ENCODE measurements at regions not wholly inside any gene's neighbourhood (a gene's known extent, or its start where the extent isn't known, plus 50 kb on each side); places are given as distances from the start of the nearest gene placed in this dataset.

DNA sequence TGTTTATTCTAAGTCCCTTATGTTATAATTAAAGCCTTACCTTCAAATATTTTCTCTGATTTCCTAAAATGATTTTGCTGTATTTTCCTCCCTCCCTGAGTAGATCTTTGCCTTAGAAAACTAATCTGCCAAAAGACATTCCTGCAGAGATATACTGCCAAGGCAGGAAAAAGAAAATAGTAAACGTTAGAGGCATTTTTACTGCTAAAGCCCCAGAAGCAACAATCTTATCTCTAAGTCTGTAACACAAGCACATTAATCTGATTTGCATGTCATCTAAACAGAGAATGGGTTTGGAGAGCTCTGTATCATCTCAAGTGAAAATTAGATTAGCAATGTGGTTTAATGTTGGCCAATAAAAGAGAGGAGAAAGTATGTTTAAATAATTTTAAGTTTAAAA, 847.7 kb downstream of the MAT2B start:
- DNase-seq = no peak
- Histone ChIP-seq H3K27ac (ENCODE audit: low read length) (no peak overlapping the region), H3K4me1 (ENCODE audit: control insufficient read depth, insufficient read depth, low read length) (peaks cover 15% of the 10 kb centered on the region), H3K27me3 (ENCODE audit: control insufficient read depth, insufficient read depth, low read length) (no peaks in the 10 kb centered on the region), H3K36me3 (ENCODE audit: control insufficient read depth, insufficient read depth, low read length) (no peaks in the 10 kb centered on the region), H3K9me3 (ENCODE audit: control insufficient read depth, low read depth, low read length) (no peaks in the 10 kb centered on the region), H3K4me3 (ENCODE audit: low read length) (no peak overlapping the region)
- WGBS (ENCODE audit: insufficient coverage, low lambda C conversion rate) = 0% methylated on average over 1 of the region's 1 CpG

DNA sequence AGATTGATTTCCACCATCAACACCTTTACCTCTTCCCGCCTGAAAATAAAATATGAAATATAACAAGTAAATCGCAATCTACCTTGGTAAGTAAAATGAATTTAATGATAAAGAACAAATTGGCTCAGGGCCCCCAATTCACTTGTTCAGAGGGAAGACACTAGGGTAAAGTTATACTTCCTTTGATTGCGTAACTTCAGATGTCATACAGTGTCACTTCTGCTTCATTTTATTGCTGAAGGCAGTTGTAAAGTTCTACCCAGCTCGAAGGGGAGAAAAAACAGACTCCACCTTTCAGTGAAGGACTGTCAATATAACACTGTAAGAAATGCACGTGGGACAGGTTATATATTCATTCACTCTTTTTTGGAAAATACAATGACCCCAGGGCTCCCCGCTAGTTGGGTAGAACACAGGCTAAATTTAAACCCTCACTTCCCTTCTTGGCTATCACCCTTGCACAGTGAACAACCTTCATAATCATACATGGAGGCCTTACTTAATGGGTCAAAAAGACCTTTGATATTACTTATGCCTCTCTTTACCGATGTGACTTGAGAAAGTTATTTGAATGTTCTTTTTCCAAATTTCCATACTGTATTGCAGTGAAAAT, 848.8 kb downstream of the MAT2B start:
- H3K27ac ChIP-seq (ENCODE audit: low read length) = no peak overlapping the region
- H3K27me3 ChIP-seq (ENCODE audit: control insufficient read depth, insufficient read depth, low read length) = no peaks in the 10 kb centered on the region
- peak; percentile 42 to 70 for DNase-seq
- no peaks in the 10 kb centered on the region for H3K9me3 ChIP-seq (ENCODE audit: control insufficient read depth, low read depth, low read length)
- H3K4me3 ChIP-seq (ENCODE audit: low read length) = no peak overlapping the region
- peaks cover 25% of the 10 kb centered on the region for H3K4me1 ChIP-seq (ENCODE audit: control insufficient read depth, insufficient read depth, low read length)
- H3K36me3 ChIP-seq (ENCODE audit: control insufficient read depth, insufficient read depth, low read length) = no peaks in the 10 kb centered on the region
- 43% methylated on average over 2 of the region's 7 CpGs for WGBS (ENCODE audit: insufficient coverage, low lambda C conversion rate)

DNA sequence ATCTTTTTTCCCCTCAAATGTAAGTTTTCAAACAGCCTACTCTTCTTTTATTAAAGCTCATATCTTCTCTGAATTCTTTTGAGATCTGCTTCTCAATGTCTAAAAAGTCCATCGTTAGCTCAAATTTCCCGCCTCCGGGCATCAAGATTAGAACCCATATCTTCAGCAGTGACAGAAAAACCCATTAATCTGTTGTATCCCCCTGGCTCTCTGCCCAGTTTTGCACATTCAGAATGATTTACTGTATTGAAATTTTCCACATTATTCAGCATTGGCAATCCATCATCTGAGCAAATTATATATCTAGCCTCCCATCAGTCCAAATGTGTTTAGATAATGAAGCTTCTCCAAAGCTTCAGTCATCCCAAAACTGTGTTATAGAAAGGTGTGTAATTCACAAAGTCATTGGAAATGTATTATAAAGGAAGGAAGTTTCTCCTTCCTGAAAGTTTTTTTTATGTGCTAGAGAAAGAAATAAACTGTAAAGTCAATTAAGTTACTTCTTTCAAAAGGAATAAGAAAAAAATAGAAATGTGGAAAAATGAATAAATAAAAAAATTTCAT, 849.9 kb downstream of the MAT2B start:
- WGBS (ENCODE audit: insufficient coverage, low lambda C conversion rate) = 20% methylated on average over 1 of the region's 3 CpGs
- no peak overlapping the region for H3K4me3 ChIP-seq (ENCODE audit: low read length)
- DNase-seq = no peak
- no peaks in the 10 kb centered on the region for H3K27me3 ChIP-seq (ENCODE audit: control insufficient read depth, insufficient read depth, low read length)
- no peaks in the 10 kb centered on the region for H3K9me3 ChIP-seq (ENCODE audit: control insufficient read depth, low read depth, low read length)
- peaks cover 25% of the 10 kb centered on the region for H3K4me1 ChIP-seq (ENCODE audit: control insufficient read depth, insufficient read depth, low read length)
- H3K36me3 ChIP-seq (ENCODE audit: control insufficient read depth, insufficient read depth, low read length) = no peaks in the 10 kb centered on the region
- no peak overlapping the region for H3K27ac ChIP-seq (ENCODE audit: low read length)

DNA sequence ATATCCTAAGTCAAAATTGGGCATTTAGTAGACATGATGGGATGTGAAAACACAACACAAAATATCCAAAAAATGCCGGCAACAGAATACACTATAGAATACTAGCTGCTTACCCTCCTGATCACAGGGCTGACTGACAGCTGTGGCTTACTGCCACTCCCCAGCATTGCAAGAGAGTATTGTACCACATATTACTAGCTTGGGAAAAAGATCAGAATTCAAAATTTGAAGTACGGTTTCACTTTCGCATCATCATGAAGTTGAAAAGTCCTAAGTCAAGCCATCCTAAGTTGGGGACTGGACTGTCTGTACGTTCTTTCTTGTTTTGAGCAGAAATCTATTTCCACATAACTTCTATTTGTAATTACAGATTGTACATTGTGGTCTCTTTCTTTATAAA, 851.4 kb downstream of the MAT2B start:
- Histone ChIP-seq H3K4me3 (ENCODE audit: low read length) (no peak overlapping the region), H3K9me3 (ENCODE audit: control insufficient read depth, low read depth, low read length) (no peaks in the 10 kb centered on the region), H3K36me3 (ENCODE audit: control insufficient read depth, insufficient read depth, low read length) (no peaks in the 10 kb centered on the region), H3K4me1 (ENCODE audit: control insufficient read depth, insufficient read depth, low read length) (peaks cover 25% of the 10 kb centered on the region), H3K27ac (ENCODE audit: low read length) (no peak overlapping the region), H3K27me3 (ENCODE audit: control insufficient read depth, insufficient read depth, low read length) (no peaks in the 10 kb centered on the region)
- no peak for DNase-seq
- WGBS (ENCODE audit: insufficient coverage, low lambda C conversion rate) = no CpG with 5 or more reads among the region's 4 CpGs

DNA sequence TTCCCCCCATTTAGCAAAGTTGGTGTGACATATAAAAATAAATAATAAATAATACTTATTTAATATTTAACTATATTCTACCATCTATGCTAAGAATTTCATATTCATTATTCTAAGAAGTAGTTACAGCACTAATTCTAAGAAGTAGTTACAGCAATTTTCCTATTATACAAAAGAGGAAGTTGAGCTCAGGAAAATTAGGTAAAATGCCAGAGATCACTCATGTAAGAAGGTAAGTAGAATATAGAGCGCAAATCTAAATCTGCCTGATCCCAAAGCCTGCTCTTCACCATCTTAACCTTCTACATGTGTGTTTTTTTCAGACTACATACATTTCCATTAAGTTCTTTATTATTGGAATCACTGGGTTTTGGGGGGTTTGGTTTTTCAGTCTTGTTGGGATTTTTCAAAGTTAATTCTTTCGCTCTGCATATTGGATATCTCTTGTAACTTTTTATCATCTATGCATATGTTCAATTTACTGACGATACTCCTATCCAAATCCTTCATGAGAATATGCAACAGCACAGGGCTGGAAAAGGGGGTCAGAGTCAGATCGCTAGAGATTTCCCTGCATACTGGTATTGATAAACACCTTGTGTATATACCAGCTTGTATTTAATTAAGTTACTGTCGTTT, 852.1 kb downstream of the MAT2B start:
- peaks cover 22% of the 10 kb centered on the region for H3K4me1 ChIP-seq (ENCODE audit: control insufficient read depth, insufficient read depth, low read length)
- DNase-seq = no peak
- 100% methylated on average over 2 of the region's 5 CpGs for WGBS (ENCODE audit: insufficient coverage, low lambda C conversion rate)
- H3K9me3 ChIP-seq (ENCODE audit: control insufficient read depth, low read depth, low read length) = no peaks in the 10 kb centered on the region
- H3K4me3 ChIP-seq (ENCODE audit: low read length) = no peak overlapping the region
- no peaks in the 10 kb centered on the region for H3K27me3 ChIP-seq (ENCODE audit: control insufficient read depth, insufficient read depth, low read length)
- H3K27ac ChIP-seq (ENCODE audit: low read length) = no peak overlapping the region
- no peaks in the 10 kb centered on the region for H3K36me3 ChIP-seq (ENCODE audit: control insufficient read depth, insufficient read depth, low read length)

DNA sequence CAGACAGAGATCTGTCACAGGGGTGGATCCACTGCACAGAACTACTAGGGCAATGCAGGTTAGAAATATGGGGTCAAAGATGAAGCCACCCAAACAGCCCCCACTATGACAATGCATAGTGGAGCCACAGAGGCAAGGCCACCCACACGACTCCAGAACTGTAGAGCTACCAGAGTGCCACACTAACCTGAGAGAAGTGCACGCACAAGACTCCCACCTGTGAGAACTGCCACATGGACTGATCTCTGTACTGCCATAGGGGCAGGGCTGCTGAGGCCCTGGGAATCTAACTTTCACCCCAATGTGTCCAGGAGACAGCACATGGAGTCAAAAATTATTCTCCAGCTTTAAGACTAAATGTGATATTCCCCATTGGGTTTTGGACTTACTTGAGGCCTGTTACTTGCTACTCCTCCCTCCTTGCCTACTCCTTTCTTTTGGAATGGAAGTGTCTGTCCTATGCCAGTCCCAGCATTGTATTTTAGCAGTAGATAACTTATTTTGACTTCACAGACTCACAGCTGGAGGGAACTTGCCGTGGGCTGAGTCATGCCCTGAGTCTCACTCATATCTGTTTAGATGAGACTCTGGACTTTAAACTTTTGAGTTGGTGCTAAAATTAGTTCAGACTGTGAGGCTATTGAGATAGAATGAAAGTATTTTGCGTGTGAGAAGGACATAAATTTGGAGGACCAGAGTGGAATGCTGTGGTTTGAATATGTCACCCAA, 853.3 kb downstream of the MAT2B start:
- no CpG with 5 or more reads among the region's 4 CpGs for WGBS (ENCODE audit: insufficient coverage, low lambda C conversion rate)
- H3K4me1 ChIP-seq (ENCODE audit: control insufficient read depth, insufficient read depth, low read length) = peaks cover 13% of the 10 kb centered on the region

DNA sequence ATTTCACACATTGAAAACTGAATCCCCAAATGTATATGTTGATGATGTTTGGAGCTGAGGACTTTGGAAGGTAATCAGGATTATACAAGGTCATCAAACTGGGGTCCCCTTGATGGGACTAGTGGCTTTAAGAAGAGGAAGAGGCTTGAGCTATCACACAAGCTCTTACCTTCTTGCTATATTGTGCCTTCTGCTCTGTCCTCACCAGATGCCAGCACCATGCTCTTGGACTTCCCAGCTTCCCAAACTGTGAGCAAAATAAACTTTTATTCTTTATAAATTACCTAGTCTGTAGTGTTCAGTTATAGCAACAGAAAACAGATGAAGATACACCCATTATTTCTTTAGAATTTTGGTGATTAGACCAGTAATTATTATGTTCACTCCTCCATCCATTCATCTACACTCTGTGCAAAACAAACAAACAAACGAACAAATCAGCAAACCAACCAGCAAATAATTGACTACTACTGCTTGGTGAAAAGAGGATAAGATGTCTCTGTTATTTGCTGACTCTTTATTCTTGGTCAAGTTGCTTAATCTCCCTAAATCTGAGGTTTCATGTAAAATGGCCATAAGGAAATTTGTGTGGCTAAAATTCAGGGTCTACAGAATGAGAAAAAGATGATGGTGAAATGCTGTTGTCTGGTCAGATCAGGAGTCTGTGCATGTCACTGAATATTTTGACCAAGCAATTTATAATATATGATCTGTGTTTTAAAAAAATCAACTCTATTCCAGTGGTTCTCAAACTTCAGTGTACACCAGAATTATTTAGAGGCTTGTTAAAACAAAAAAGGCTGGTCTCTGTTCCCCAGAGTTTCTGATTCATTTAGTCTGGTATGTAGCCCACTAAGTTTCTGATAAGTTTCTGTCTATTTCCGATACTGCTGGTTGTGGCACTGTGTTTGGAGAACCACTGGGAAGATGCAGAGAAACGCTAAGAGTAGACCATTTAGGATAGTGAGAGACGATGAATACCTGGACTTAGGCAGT, 854.1 kb downstream of the MAT2B start:
- H3K27ac ChIP-seq (ENCODE audit: low read length) = peak overlapping the region; percentile 2
- no peak for DNase-seq
- no peaks in the 10 kb centered on the region for H3K9me3 ChIP-seq (ENCODE audit: control insufficient read depth, low read depth, low read length)
- H3K4me3 ChIP-seq (ENCODE audit: low read length) = no peak overlapping the region
- WGBS (ENCODE audit: insufficient coverage, low lambda C conversion rate) = 87% methylated on average over 3 of the region's 4 CpGs
- peaks cover 10% of the 10 kb centered on the region for H3K4me1 ChIP-seq (ENCODE audit: control insufficient read depth, insufficient read depth, low read length)
- no peaks in the 10 kb centered on the region for H3K27me3 ChIP-seq (ENCODE audit: control insufficient read depth, insufficient read depth, low read length)
- no peaks in the 10 kb centered on the region for H3K36me3 ChIP-seq (ENCODE audit: control insufficient read depth, insufficient read depth, low read length)

More for the DNA sequence above, 853.3 kb downstream of the MAT2B start:
- peak; percentile 23 to 44 for DNase-seq
- no peaks in the 10 kb centered on the region for H3K27me3 ChIP-seq (ENCODE audit: control insufficient read depth, insufficient read depth, low read length)
- H3K27ac ChIP-seq (ENCODE audit: low read length) = peak overlapping the region; percentile 7
- no peaks in the 10 kb centered on the region for H3K9me3 ChIP-seq (ENCODE audit: control insufficient read depth, low read depth, low read length)
- no peaks in the 10 kb centered on the region for H3K36me3 ChIP-seq (ENCODE audit: control insufficient read depth, insufficient read depth, low read length)
- H3K4me3 ChIP-seq (ENCODE audit: low read length) = no peak overlapping the region

DNA sequence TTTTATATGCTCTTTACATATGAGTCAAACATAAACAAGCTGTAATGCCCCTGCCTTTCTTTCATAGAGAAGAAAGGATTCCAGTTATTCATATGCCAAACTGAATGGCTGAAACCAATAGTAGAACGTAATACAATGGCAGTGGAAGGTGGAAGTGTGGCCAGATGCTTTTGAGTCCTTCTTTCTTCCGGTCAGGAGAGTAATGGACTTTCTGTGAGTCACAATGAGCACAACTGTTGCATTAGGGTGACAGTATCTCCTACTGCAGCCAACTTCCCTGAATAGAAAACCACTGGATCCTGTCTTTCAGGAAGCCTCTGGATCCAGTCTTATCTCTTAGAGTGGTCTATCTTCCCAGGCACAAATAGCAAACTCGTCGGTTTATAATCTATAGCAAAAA, 855.2 kb downstream of the MAT2B start:
- no CpG with 5 or more reads among the region's 4 CpGs for WGBS (ENCODE audit: insufficient coverage, low lambda C conversion rate)
- H3K36me3 ChIP-seq (ENCODE audit: control insufficient read depth, insufficient read depth, low read length) = no peaks in the 10 kb centered on the region
- DNase-seq = no peak
- H3K9me3 ChIP-seq (ENCODE audit: control insufficient read depth, low read depth, low read length) = no peaks in the 10 kb centered on the region
- H3K4me1 ChIP-seq (ENCODE audit: control insufficient read depth, insufficient read depth, low read length) = peaks cover 10% of the 10 kb centered on the region
- no peaks in the 10 kb centered on the region for H3K27me3 ChIP-seq (ENCODE audit: control insufficient read depth, insufficient read depth, low read length)
- H3K27ac ChIP-seq (ENCODE audit: low read length) = no peak overlapping the region
- H3K4me3 ChIP-seq (ENCODE audit: low read length) = no peak overlapping the region

DNA sequence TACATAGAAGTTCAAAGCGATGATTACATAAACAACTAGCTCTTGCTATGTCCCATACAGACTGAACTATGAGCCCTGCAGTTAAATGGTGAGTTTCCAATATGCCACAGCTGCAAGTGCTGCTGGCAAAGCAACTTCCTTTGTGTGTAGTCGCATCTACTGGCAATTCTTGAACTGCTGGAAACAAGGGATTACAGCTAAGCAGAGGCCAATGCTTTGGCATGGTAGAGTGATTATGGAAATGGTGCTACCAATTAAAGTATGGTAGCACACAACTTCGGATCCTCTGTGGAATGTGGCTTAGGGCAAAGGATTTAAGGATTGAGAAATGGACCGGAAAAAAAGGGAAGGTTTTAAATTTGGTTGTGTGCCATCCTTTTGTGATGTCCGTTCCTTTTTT, 856.6 kb downstream of the MAT2B start:
- 92% methylated on average over 4 of the region's 5 CpGs for WGBS (ENCODE audit: insufficient coverage, low lambda C conversion rate)
- no peaks in the 10 kb centered on the region for H3K36me3 ChIP-seq (ENCODE audit: control insufficient read depth, insufficient read depth, low read length)
- H3K4me1 ChIP-seq (ENCODE audit: control insufficient read depth, insufficient read depth, low read length) = peaks cover 10% of the 10 kb centered on the region
- H3K27me3 ChIP-seq (ENCODE audit: control insufficient read depth, insufficient read depth, low read length) = no peaks in the 10 kb centered on the region
- H3K4me3 ChIP-seq (ENCODE audit: low read length) = no peak overlapping the region
- no peaks in the 10 kb centered on the region for H3K9me3 ChIP-seq (ENCODE audit: control insufficient read depth, low read depth, low read length)
- H3K27ac ChIP-seq (ENCODE audit: low read length) = no peak overlapping the region
- no peak for DNase-seq

DNA sequence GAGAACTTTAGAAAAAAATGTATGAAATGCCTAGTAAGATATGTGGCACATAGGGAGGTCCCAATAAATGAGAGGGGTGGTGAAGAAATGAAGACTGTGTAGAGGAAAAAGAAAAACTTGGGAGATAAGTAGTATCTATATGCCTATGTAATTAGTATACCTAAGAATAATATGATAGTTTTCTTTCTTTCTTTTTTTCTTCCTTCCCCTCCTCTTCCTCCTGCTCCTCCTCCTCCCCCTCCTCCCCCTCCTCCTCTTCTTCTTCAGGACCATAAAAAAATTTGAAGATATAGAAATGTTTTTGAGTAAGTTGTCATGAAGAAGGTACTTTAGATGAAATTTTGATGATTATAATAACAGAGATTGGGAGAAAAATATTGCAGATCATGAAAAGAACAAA, 857.4 kb downstream of the MAT2B start:
- Histone ChIP-seq H3K36me3 (ENCODE audit: control insufficient read depth, insufficient read depth, low read length) (no peaks in the 10 kb centered on the region), H3K9me3 (ENCODE audit: control insufficient read depth, low read depth, low read length) (no peaks in the 10 kb centered on the region), H3K27me3 (ENCODE audit: control insufficient read depth, insufficient read depth, low read length) (no peaks in the 10 kb centered on the region), H3K27ac (ENCODE audit: low read length) (no peak overlapping the region), H3K4me1 (ENCODE audit: control insufficient read depth, insufficient read depth, low read length) (peaks cover 10% of the 10 kb centered on the region), H3K4me3 (ENCODE audit: low read length) (no peak overlapping the region)
- DNase-seq = no peak
